ENCODE measurements at regions not wholly inside any gene's neighbourhood (a gene's known extent, or its start where the extent isn't known, plus 50 kb on each side); places are given as distances from the start of the nearest gene placed in this dataset.
"Not testable (repeated sequence)": the region's sequence is repeated elsewhere in the genome, so short reads cannot be mapped to it uniquely, and the experiment has no call there.

GRCh38 chr9:86624630-86625029 lies 270.4 kb upstream of the TUT7 start:
- Mint-ChIP-seq H3K9me3 (no peaks in the 10 kb centered on the region), H3K4me3 (no peak overlapping the region), H3K4me1 (ENCODE audit: low read depth in 2 of 2) (no peaks in the 10 kb centered on the region), H3K27me3 (peaks cover 10 to 18% of the 10 kb centered on the region in 2 donors), H3K27ac (no peak overlapping the region), H3K36me3 (no peaks in the 10 kb centered on the region)
- ATAC-seq, result no peak
- DNase-seq (ENCODE audit: low spot score), result no peak

GRCh38 chr9:86614871-86615849 lies 260.9 kb upstream of the TUT7 start:
- Mint-ChIP-seq H3K27me3 (peaks cover 12 to 24% of the 10 kb centered on the region in 2 donors), H3K27ac (no peak overlapping the region), H3K36me3 (no peaks in the 10 kb centered on the region), H3K9me3 (no peaks in the 10 kb centered on the region), H3K4me1 (ENCODE audit: low read depth in 2 of 2) (no peaks in the 10 kb centered on the region), H3K4me3 (no peak overlapping the region)
- ATAC-seq (no peak), DNase-seq (ENCODE audit: low spot score) (no peak)

GRCh38 chr9:86613943-86614342 lies 259.7 kb upstream of the TUT7 start:
- ATAC-seq (no peak), DNase-seq (ENCODE audit: low spot score) (no peak)
- Mint-ChIP-seq H3K4me1 (ENCODE audit: low read depth in 2 of 2) (no peaks in the 10 kb centered on the region), H3K36me3 (no peaks in the 10 kb centered on the region), H3K27ac (no peak overlapping the region), H3K9me3 (no peaks in the 10 kb centered on the region), H3K4me3 (no peak overlapping the region), H3K27me3 (peaks cover 12 to 24% of the 10 kb centered on the region in 2 donors)

DNA sequence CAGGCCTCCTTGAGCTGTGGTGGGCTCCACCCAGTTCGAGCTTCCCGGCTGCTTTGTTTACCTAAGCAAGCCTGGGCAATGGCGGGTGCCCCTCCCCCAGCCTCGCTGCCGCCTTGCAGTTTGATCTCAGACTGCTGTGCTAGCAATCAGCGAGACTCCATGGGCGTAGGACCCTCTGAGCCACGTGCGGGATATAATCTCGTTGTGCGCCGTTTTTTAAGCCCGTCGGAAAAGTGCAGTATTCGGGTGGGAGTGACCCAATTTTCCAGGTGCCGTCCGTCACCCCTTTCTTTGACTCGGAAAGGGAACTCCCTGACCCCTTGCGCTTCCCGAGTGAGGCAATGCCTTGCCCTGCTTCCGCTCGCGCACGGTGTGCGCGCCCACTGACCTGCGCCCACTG lies 257.3 kb upstream of the TUT7 start:
- not testable (repeated sequence) for ATAC-seq; H3K4me1 Mint-ChIP-seq (ENCODE audit: low read depth in 2 of 2); H3K9me3 Mint-ChIP-seq; H3K4me3 Mint-ChIP-seq; H3K36me3 Mint-ChIP-seq; DNase-seq (ENCODE audit: low spot score); H3K27ac Mint-ChIP-seq
- H3K27me3 Mint-ChIP-seq, result peaks cover 4 to 21% of the 10 kb centered on the region in 2 donors

- DNase-seq (ENCODE audit: low spot score) (no peak), ATAC-seq (no peak)
- Mint-ChIP-seq H3K36me3 (no peaks in the 10 kb centered on the region), H3K4me1 (ENCODE audit: low read depth in 2 of 2) (no peaks in the 10 kb centered on the region), H3K27ac (no peak overlapping the region), H3K4me3 (no peak overlapping the region), H3K9me3 (no peaks in the 10 kb centered on the region), H3K27me3 (peaks cover 17 to 34% of the 10 kb centered on the region in 2 donors)
These were observed 251.1 kb upstream of the TUT7 start for GRCh38 chr9:86605303-86605702.

DNA sequence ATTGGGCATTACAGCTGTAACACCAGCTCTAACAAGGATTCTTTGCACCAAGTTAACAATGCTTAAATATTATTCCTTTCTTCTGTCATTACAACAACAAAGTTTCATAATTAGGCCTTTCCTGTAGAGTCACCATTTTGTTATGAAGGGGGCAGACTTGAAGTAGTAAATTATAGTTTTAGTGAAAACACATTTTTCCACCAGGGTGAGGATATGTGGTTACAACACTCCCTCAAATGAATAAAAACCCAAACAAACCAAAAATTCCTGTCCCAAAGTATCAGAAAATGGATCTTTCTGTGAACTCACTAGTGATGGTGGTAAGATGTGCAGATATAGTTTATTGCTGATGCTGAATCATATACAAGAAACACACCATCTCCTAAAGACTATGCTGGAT lies 250.5 kb upstream of the TUT7 start:
- Mint-ChIP-seq H3K4me1 (ENCODE audit: low read depth in 2 of 2) (no peaks in the 10 kb centered on the region), H3K27me3 (peaks cover 17 to 34% of the 10 kb centered on the region in 2 donors), H3K36me3 (no peaks in the 10 kb centered on the region), H3K27ac (no peak overlapping the region), H3K9me3 (no peaks in the 10 kb centered on the region), H3K4me3 (no peak overlapping the region)
- no peak for ATAC-seq
- DNase-seq (ENCODE audit: low spot score), result no peak

DNA sequence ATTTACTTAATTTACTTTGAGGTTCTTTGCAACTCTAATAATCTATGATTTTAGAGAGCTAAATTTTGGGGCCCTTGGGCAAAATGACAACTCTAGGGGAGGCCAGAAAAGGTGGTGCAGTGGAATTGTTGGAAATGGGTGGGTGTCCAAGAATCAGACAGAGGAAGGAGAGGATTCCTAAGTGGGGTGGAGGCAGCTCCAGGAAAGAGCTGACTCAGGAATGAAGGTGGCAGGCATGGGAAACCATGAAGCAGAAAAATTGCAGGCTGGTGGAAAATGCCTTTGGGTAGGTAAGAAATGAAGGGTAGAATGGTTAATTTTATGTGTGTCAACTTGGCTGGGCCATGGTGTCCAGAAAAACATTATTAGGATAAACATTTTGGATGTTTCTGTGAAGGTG lies 248.5 kb upstream of the TUT7 start:
- DNase-seq (ENCODE audit: low spot score) (no peak), ATAC-seq (no peak)
- H3K27me3 Mint-ChIP-seq, result peaks cover 17 to 34% of the 10 kb centered on the region in 2 donors
- no peaks in the 10 kb centered on the region for H3K36me3 Mint-ChIP-seq
- H3K4me1 Mint-ChIP-seq (ENCODE audit: low read depth in 2 of 2), result no peaks in the 10 kb centered on the region
- H3K27ac Mint-ChIP-seq, result no peak overlapping the region
- H3K4me3 Mint-ChIP-seq, result no peak overlapping the region
- H3K9me3 Mint-ChIP-seq, result no peaks in the 10 kb centered on the region

- no peak for ATAC-seq
- H3K27ac Mint-ChIP-seq, result no peak overlapping the region
- no peaks in the 10 kb centered on the region for H3K9me3 Mint-ChIP-seq
- peaks cover 17 to 41% of the 10 kb centered on the region in 2 donors for H3K27me3 Mint-ChIP-seq
- H3K4me1 Mint-ChIP-seq (ENCODE audit: low read depth in 2 of 2), result no peaks in the 10 kb centered on the region
- DNase-seq (ENCODE audit: low spot score), result no peak
- no peak overlapping the region for H3K4me3 Mint-ChIP-seq
- no peaks in the 10 kb centered on the region for H3K36me3 Mint-ChIP-seq
These were observed 247.5 kb upstream of the TUT7 start for GRCh38 chr9:86601697-86602096.

GRCh38 chr9:86600977-86601376 lies 246.8 kb upstream of the TUT7 start:
- Mint-ChIP-seq H3K4me1 (ENCODE audit: low read depth in 2 of 2) (no peaks in the 10 kb centered on the region), H3K36me3 (no peaks in the 10 kb centered on the region), H3K27ac (no peak overlapping the region), H3K9me3 (no peaks in the 10 kb centered on the region), H3K4me3 (no peak overlapping the region), H3K27me3 (peaks cover 17 to 48% of the 10 kb centered on the region in 2 donors)
- DNase-seq (ENCODE audit: low spot score) (no peak), ATAC-seq (no peak)

- Mint-ChIP-seq H3K27me3 (peaks cover 17 to 48% of the 10 kb centered on the region in 2 donors), H3K4me1 (ENCODE audit: low read depth in 2 of 2) (no peaks in the 10 kb centered on the region), H3K36me3 (no peaks in the 10 kb centered on the region), H3K4me3 (no peak overlapping the region), H3K27ac (no peak overlapping the region), H3K9me3 (no peaks in the 10 kb centered on the region)
- DNase-seq (ENCODE audit: low spot score) (no peak), ATAC-seq (no peak)
These were observed 246.1 kb upstream of the TUT7 start for GRCh38 chr9:86600291-86600690.

- no peak overlapping the region for H3K27ac Mint-ChIP-seq
- H3K9me3 Mint-ChIP-seq, result no peaks in the 10 kb centered on the region
- H3K4me3 Mint-ChIP-seq, result no peak overlapping the region
- no peaks in the 10 kb centered on the region for H3K36me3 Mint-ChIP-seq
- H3K4me1 Mint-ChIP-seq (ENCODE audit: low read depth in 2 of 2), result no peaks in the 10 kb centered on the region
- ATAC-seq (no peak), DNase-seq (ENCODE audit: low spot score) (no peak)
- peaks cover 16 to 44% of the 10 kb centered on the region in 2 donors for H3K27me3 Mint-ChIP-seq
These were observed 245.4 kb upstream of the TUT7 start for GRCh38 chr9:86599561-86599960.

DNA sequence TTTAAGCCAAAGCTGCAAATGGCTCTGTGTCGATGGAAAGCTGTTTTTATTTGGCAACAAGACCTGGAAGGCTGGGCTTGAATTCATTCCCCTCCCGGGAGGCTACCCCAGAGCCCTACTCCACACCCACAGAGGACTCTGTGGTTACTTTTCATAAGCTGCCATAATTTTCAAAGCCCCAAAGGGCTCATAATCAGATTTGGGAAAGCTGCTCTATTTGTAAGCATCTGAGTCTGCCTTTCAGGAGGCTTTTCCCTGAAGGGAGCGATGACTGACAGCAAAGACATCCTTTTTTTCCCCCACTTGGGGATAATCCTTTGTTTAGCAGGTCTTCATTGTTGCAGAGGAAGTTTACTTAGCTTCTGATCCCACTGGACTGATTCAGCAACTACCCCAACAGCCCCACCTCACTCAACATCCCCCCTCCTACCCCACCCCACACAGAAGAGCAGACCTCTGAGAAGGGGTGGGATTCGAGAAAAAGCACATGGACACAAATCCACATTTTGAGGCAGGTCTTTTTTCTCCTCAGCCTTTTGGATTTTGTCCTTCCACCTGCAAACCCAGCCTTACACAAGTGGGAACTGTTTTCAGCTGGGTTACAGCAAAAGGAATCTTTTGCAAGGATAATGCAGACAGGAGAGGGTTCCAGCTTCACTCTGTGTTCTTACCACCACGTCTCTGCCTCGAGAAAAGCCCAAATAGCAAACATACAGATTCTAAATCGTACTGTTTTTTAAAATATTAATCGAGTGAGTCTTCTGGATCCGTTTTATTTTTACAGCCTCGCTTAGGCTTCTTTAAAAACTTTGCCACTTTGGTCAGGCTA lies 244.4 kb upstream of the TUT7 start:
- no peaks in the 10 kb centered on the region for H3K4me1 Mint-ChIP-seq (ENCODE audit: low read depth in 2 of 2)

GRCh38 chr9:86594724-86595123 lies 240.5 kb upstream of the TUT7 start:
- Mint-ChIP-seq H3K27ac (no peak overlapping the region), H3K36me3 (no peaks in the 10 kb centered on the region), H3K9me3 (no peaks in the 10 kb centered on the region), H3K27me3 (peaks cover 2 to 28% of the 10 kb centered on the region in 2 donors), H3K4me1 (ENCODE audit: low read depth in 2 of 2) (no peaks in the 10 kb centered on the region), H3K4me3 (no peak overlapping the region)
- ATAC-seq (no peak), DNase-seq (ENCODE audit: low spot score) (no peak)

More for the DNA sequence above, 244.4 kb upstream of the TUT7 start:
- no peaks in the 10 kb centered on the region for H3K9me3 Mint-ChIP-seq
- no peak overlapping the region for H3K4me3 Mint-ChIP-seq
- no peaks in the 10 kb centered on the region for H3K36me3 Mint-ChIP-seq
- ATAC-seq, result no peak
- H3K27ac Mint-ChIP-seq, result no peak overlapping the region
- peaks cover 10 to 41% of the 10 kb centered on the region in 2 donors for H3K27me3 Mint-ChIP-seq
- DNase-seq (ENCODE audit: low spot score), result no peak

- Mint-ChIP-seq H3K27ac (no peak overlapping the region), H3K4me3 (no peak overlapping the region), H3K27me3 (peaks cover 15 to 33% of the 10 kb centered on the region in 2 donors), H3K36me3 (no peaks in the 10 kb centered on the region), H3K4me1 (ENCODE audit: low read depth in 2 of 2) (peaks cover 0 to 2% of the 10 kb centered on the region in 2 donors), H3K9me3 (no peaks in the 10 kb centered on the region)
- DNase-seq (ENCODE audit: low spot score) (no peak), ATAC-seq (no peak)
These were observed 237.3 kb upstream of the TUT7 start for GRCh38 chr9:86591472-86591871.

Measured in natural killer cell treated with Interleukin-12 subunit alpha and Interleukin-12 subunit beta and Interleukin-15 and Interleukin-18, amount 100 ng/mL, for 72 hours (primary cell).